NT2/D1 (cell line): ENCODE measurements at regions not wholly inside any gene's neighbourhood (a gene's known extent, or its start where the extent isn't known, plus 50 kb on each side); places are given as distances from the start of the nearest gene placed in this dataset.

Experiments used
- YY1 ChIP-seq: IDR thresholded peaks from 2 replicates; pipeline ENCODE4 v1.6.1; 2011; ENCODE audit not compliant: insufficient read length, insufficient read depth
- ZNF274 ChIP-seq: IDR thresholded peaks from 2 replicates; pipeline ENCODE4 v1.6.1; 2011; ENCODE audit warnings: mild to moderate bottlenecking, low read depth, low read length

GRCh38 chrX:104306180-104306579 is 51.4 kb upstream of the ESX1 start:
- TF ChIP-seq ZNF274 (no peak), YY1 (no peak)
